Psoas muscle (tissue), 7 donors: ENCODE measurements at regions not wholly inside any gene's neighbourhood (a gene's known extent, or its start where the extent isn't known, plus 50 kb on each side); places are given as distances from the start of the nearest gene placed in this dataset.

Experiments used
- ATAC-seq, 4 donors: fragments of 200-7000 bp; cut with Tn5 transposase; one replicate each; pipeline ENCODE4 v1.9.1; 2020; ENCODE audit warnings: moderate library complexity in 3 of 4, mild to moderate bottlenecking in 2 of 4
- DNase-seq, 2 donors: peaks; one replicate each; pipeline ENCODE4 v3.0.0-alpha.2; 2020
- H3K27ac ChIP-seq: fragments of 200-600 bp; one replicate; pipeline ENCODE4 v1.8.0; 2022
- H3K27me3 ChIP-seq, 3 donors: fragments of 200-600 bp in 1 of 3; one replicate each; pipeline versions ENCODE4 v1.6.1 to v1.8.0; 2013 to 2022; ENCODE audit warnings: low read length in 2 of 3, mild to moderate bottlenecking in 2 of 3, moderate library complexity in 1 of 3; ENCODE audit not compliant: insufficient read depth in 3 of 3
- H3K36me3 ChIP-seq, 2 donors: fragments of 200-600 bp in 1 of 2; one replicate each; pipeline versions ENCODE4 v1.6.1 to v1.8.0; 2013 to 2022; ENCODE audit warnings: low read depth in 1 of 2, mild to moderate bottlenecking in 1 of 2, moderate library complexity in 1 of 2; ENCODE audit not compliant: insufficient read depth in 1 of 2
- H3K4me1 ChIP-seq: fragments of 200-600 bp; one replicate; pipeline ENCODE4 v1.8.0; 2022
- H3K4me3 ChIP-seq: fragments of 200-600 bp; one replicate; pipeline ENCODE4 v1.8.0; 2022; ENCODE audit warnings: mild to moderate bottlenecking
- H3K9me3 ChIP-seq: fragments of 200-600 bp; one replicate; pipeline ENCODE4 v1.8.0; 2022
- CTCF ChIP-seq: fragments of 200-600 bp; IDR thresholded peaks from one replicate; pipeline ENCODE4 v1.8.0; 2022; ENCODE audit warnings: antibody characterized with exemption
- WGBS, 3 donors: extraction: QIAGEN DNeasy Blood & Tissue Kit; methylation state at CpG; one replicate each; pipeline versions ENCODE4 v1.1.6 to v1.1.7; 2013; 5-methylcytosine and 5-hydroxymethylcytosine counted together
- intact Hi-C, 2 donors: fragments of 100-400 bp; cut with DNase I; formaldehyde crosslinking; loops; one replicate each; pipeline versions ENCODE4 v1.11.0 to v1.14.2; 2022
- donor health status: healthy with polysubstance abuse.
- donor health status: DM: no; HTN: no; CAD: no; lungs with moderate emphysema.
- donor health status: Bipolar disorder and iron deficiency.
- donor health status: healthy.
- donor health status: DM: yes; HTN: yes; CAD: no.
- donor health status: DM: no; HTN: no; CAD: no.
- donor health status: DM: yes; HTN: yes; CAD: no.

DNA sequence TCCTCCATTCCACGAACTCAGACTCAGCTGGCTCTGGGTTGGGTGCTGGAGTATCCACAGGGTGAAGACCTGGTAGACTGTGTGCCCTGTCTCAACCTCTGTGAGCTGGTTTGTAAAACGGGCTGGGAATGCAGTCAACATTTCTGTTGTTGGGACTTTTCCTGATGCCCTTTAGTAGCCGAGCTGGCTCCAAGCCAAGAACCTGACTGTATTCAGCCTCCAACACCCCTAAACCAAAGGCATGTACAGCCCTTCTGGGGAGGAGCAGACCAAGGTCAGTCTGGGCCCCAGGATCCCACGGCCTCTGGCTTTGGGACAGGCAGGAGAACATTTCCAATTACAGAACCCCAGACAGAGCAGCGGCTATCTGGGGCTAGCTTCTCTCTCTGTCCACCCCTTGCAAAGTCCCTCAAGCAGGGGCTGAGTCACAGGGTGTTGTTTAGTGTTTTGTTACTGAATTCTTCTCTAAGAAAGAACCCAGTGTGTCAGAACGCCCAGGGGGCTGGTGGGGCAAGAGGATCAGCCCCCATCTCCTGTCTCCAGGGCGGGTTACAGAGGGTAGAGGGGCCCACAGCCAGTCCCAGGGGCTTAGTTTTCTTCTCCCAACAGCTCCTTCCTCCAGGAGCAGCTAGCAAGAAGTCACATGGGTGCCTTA lies 56.8 kb upstream of the SLC6A6 start:
- Histone ChIP-seq H3K4me3 (no peak overlapping the region), H3K4me1 (no peaks in the 10 kb centered on the region), H3K9me3 (no peaks in the 10 kb centered on the region), H3K36me3 (no peaks in the 10 kb centered on the region), H3K27me3 (no peaks in the 10 kb centered on the region), H3K27ac (no peak overlapping the region)
- DNase-seq (no peak), ATAC-seq (peak in 1 of 4 donors; percentile 22)
- WGBS, 3 donors = 84 to 90% (median 84%) methylated on average over 7 of the region's 7 CpGs
- intact Hi-C loops = no loop called here
- no peak for TF ChIP-seq CTCF

DNA sequence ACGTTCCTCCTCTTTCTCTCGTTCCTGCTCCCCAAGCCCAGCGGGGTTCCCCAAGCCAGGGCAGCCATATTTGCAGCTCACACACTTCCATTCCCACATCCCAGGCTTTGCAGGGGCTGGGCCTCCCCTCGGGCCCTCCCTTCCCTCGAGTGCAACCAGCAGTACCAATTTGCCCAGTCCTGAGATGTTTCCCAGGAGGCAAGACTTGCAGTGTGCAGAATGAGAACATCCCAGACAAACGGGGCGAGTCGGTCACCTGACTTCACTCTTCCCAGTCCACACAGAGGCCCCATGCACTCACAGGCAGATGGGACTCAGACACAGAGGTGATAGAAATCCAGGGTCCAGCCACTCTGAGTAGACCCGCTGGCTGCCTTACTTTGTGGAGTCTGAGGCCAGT lies 56.2 kb upstream of the SLC6A6 start:
- DNase-seq (no peak), ATAC-seq (no peak)
- no peak overlapping the region for H3K4me3 ChIP-seq
- no peaks in the 10 kb centered on the region for H3K36me3 ChIP-seq
- no peak overlapping the region for H3K27ac ChIP-seq
- WGBS, 3 donors = 78 to 83% (median 80%) methylated on average over 9 of the region's 9 CpGs
- no peaks in the 10 kb centered on the region for H3K9me3 ChIP-seq
- no peaks in the 10 kb centered on the region for H3K27me3 ChIP-seq
- no peaks in the 10 kb centered on the region for H3K4me1 ChIP-seq
- intact Hi-C loops = no loop called here
- TF ChIP-seq CTCF = no peak

DNA sequence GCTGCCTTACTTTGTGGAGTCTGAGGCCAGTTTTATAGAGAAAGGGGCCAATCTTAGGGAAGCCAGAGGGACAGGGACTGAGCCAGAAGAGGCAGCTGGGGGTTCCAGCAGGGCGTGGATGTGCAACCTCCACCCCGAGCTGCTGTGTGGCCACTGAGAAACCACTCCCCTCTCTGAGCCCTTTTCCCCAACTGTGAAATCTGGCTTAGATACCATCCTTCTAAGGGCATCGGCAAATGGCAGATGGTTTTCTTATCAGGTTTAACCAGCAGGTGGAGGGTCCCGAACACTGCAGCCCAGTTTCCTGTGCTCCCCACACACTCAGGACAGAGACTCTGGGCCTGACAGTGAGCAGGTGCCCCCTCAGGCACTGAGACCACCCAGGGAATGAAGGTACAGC lies 55.8 kb upstream of the SLC6A6 start:
- Histone ChIP-seq H3K4me1 (no peaks in the 10 kb centered on the region), H3K9me3 (no peaks in the 10 kb centered on the region), H3K27ac (no peak overlapping the region), H3K36me3 (no peaks in the 10 kb centered on the region), H3K27me3 (no peaks in the 10 kb centered on the region), H3K4me3 (no peak overlapping the region)
- intact Hi-C loops = no loop called here
- DNase-seq = no peak
- WGBS, 3 donors = 65 to 84% (median 79%) methylated on average over 4 of the region's 4 CpGs
- no peak for TF ChIP-seq CTCF
- ATAC-seq = no peak

DNA sequence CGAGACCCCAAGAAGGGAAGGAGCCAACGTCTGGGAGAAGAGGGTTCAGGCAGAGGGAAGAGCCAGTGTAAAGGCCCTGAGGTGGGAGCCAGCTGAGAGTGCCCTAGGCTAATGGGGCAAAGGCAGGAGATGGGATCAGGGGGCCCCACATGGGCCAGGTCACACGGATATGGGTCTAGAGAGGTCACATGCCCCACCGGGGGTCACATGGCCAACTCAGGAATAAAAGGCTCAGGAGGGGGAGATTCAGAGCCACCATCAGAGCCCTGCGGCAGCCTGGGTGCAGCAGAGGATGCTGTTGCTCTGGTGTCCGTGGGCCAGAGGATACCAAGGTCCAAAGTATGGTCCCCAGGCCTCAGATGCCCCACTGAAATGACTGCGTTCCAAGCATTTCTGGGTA lies 55.3 kb upstream of the SLC6A6 start:
- H3K27ac ChIP-seq = no peak overlapping the region
- 79 to 82% (median 80%) methylated on average over 7 of the region's 7 CpGs for WGBS, 3 donors
- no peak for TF ChIP-seq CTCF
- intact Hi-C loops = no loop called here
- H3K4me3 ChIP-seq = no peak overlapping the region
- ATAC-seq = no peak
- no peak for DNase-seq
- no peaks in the 10 kb centered on the region for H3K9me3 ChIP-seq
- no peaks in the 10 kb centered on the region for H3K36me3 ChIP-seq
- no peaks in the 10 kb centered on the region for H3K4me1 ChIP-seq
- H3K27me3 ChIP-seq = no peaks in the 10 kb centered on the region

GRCh38 chr3:14351617-14352001 lies 50.8 kb upstream of the SLC6A6 start:
- H3K36me3 ChIP-seq = no peaks in the 10 kb centered on the region
- no peak for DNase-seq
- 73 to 83% (median 83%) methylated on average over 6 of the region's 6 CpGs for WGBS, 3 donors
- intact Hi-C loops = no loop called here
- no peak overlapping the region for H3K27ac ChIP-seq
- H3K27me3 ChIP-seq = no peaks in the 10 kb centered on the region
- ATAC-seq = no peak
- no peak overlapping the region for H3K4me3 ChIP-seq
- H3K9me3 ChIP-seq = no peaks in the 10 kb centered on the region
- H3K4me1 ChIP-seq = no peaks in the 10 kb centered on the region
- no peak for TF ChIP-seq CTCF
